Ishikawa (cell line): ENCODE measurements at regions not wholly inside any gene's neighbourhood (a gene's known extent, or its start where the extent isn't known, plus 50 kb on each side); places are given as distances from the start of the nearest gene placed in this dataset.

Experiments
- CEBPB ChIP-seq: IDR thresholded peaks from 2 replicates; pipeline ENCODE4 v1.6.1; 2012
- CREB1 ChIP-seq: IDR thresholded peaks from 2 replicates; pipeline ENCODE4 v1.6.1; 2012; ENCODE audit warnings: low read depth
- EGR1 ChIP-seq: IDR thresholded peaks from 2 replicates; pipeline ENCODE4 v1.6.1; 2012
- EP300 ChIP-seq: IDR thresholded peaks from 2 replicates; pipeline ENCODE4 v1.6.1; 2012; ENCODE audit warnings: borderline replicate concordance
- FOXM1 ChIP-seq: IDR thresholded peaks from 2 replicates; pipeline ENCODE4 v1.6.1; 2012; ENCODE audit warnings: low read depth, borderline replicate concordance
- NFIC ChIP-seq: IDR thresholded peaks from 2 replicates; pipeline ENCODE4 v1.6.1; 2012
- RAD21 ChIP-seq: IDR thresholded peaks from 2 replicates; pipeline ENCODE4 v1.6.1; 2012; ENCODE audit warnings: low read depth
- TAF1 ChIP-seq: IDR thresholded peaks from 2 replicates; pipeline ENCODE4 v1.6.1; 2012; ENCODE audit warnings: low read depth, mild to moderate bottlenecking
- TCF12 ChIP-seq: IDR thresholded peaks from 2 replicates; pipeline ENCODE4 v1.6.1; 2012; ENCODE audit warnings: low read depth
- TEAD4 ChIP-seq: IDR thresholded peaks from 2 replicates; pipeline ENCODE4 v1.6.1; 2012
- USF1 ChIP-seq: IDR thresholded peaks from 2 replicates; pipeline ENCODE4 v1.6.1; 2012
- YY1 ChIP-seq: IDR thresholded peaks from 2 replicates; pipeline ENCODE4 v1.6.1; 2012; ENCODE audit warnings: low read depth
- ZBTB7A ChIP-seq: IDR thresholded peaks from 2 replicates; pipeline ENCODE4 v1.6.1; 2012; ENCODE audit warnings: low read depth
- TF ChIP-seq, protein P1 (sequence below): IDR thresholded peaks from 2 replicates; pipeline ENCODE4 v1.6.1; 2012; ENCODE audit warnings: low read depth, mild to moderate bottlenecking
- TF ChIP-seq, protein P2 (sequence below): IDR thresholded peaks from 2 replicates; pipeline ENCODE4 v1.6.1; 2012

DNA sequence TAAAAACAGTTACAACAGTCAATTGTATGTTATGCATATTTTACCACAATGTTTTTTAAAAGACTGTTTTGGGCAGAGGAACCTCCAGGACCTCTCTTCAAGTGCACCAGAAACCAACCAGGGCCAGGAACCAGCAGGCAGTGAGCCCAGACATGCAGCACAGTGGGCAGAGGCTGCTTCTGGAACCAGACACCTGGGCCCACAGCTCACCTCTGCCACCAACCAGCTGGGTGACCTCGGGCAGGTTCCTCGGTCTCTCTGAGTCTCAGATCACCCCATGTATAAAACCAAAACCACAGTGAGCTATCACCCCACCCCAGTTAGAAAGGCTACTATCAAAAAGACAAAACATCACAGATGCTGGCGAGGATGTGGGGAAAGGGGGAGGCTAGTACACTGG is 161.0 kb downstream of the C16orf95 start:
- no peak for TF ChIP-seq TEAD4
- no peak for TF ChIP-seq NFIC
- TF ChIP-seq CREB1 = no peak
- no peak for TF ChIP-seq TAF1
- no peak for TF ChIP-seq ZBTB7A
- TF ChIP-seq, protein P1, sequence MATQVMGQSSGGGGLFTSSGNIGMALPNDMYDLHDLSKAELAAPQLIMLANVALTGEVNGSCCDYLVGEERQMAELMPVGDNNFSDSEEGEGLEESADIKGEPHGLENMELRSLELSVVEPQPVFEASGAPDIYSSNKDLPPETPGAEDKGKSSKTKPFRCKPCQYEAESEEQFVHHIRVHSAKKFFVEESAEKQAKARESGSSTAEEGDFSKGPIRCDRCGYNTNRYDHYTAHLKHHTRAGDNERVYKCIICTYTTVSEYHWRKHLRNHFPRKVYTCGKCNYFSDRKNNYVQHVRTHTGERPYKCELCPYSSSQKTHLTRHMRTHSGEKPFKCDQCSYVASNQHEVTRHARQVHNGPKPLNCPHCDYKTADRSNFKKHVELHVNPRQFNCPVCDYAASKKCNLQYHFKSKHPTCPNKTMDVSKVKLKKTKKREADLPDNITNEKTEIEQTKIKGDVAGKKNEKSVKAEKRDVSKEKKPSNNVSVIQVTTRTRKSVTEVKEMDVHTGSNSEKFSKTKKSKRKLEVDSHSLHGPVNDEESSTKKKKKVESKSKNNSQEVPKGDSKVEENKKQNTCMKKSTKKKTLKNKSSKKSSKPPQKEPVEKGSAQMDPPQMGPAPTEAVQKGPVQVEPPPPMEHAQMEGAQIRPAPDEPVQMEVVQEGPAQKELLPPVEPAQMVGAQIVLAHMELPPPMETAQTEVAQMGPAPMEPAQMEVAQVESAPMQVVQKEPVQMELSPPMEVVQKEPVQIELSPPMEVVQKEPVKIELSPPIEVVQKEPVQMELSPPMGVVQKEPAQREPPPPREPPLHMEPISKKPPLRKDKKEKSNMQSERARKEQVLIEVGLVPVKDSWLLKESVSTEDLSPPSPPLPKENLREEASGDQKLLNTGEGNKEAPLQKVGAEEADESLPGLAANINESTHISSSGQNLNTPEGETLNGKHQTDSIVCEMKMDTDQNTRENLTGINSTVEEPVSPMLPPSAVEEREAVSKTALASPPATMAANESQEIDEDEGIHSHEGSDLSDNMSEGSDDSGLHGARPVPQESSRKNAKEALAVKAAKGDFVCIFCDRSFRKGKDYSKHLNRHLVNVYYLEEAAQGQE = no peak
- no peak for TF ChIP-seq EGR1
- TF ChIP-seq TCF12 = no peak
- no peak for TF ChIP-seq CEBPB
- no peak for TF ChIP-seq RAD21

DNA sequence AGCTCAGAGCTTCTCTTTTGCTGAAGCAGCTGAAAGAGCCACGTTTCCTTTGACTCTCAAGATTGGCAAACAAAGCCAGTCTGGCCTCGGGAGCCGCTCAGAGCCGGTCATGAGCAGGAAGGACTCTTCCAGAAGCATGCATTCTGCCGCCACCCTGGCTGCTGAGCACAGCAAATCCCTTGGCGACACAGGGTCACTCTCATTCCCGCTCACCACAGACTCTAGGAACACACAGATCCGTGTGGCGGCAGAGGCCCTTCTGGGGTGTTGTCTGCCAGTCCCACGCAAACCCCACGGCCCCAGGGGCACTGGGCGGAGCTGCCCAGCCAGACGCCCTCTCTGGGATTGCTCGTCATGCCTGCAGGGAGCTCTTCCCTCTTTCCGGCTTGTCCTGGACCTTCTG is 157.0 kb downstream of the C16orf95 start:
- TF ChIP-seq EP300 = no peak
- TF ChIP-seq TCF12 = no peak
- TF ChIP-seq CREB1 = no peak
- TF ChIP-seq YY1 = no peak
- TF ChIP-seq TEAD4 = no peak
- TF ChIP-seq FOXM1 = no peak
- no peak for TF ChIP-seq EGR1
- no peak for TF ChIP-seq RAD21
- no peak for TF ChIP-seq NFIC
- TF ChIP-seq, protein P1 = no peak

DNA sequence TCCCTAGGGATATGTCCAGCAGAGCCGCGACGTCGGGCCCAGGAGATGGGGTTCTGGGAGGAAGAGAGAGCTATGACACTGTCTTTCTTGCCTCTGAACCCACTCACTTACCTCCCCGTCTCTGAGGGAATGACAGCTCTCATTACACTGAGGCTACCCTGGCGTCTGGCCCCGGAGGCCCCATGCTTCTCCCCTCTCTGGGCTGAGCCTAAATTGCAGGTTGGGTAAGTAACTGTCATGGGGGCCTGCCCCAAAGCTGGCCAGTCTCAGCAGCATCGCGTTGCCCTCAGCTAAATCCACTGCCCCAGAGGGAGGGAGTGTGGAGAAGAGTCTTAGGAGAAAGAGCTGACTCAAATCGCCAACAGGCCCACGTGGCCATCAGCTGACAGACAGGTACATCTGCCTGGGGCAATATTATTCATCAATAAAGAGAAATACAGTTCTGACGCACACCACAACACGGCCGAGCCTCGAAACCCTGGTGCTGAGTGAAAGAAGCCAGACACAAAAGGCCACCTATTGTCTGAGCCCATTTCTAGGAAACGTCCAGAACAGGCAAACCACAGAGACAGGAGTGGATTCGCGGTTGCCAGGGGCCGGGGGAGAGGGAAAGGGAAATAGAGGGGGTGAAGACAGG is 156.4 kb downstream of the C16orf95 start:
- TF ChIP-seq TAF1 (no peak), CEBPB (no peak), TEAD4 (no peak), EP300 (no peak), RAD21 (no peak), YY1 (no peak), ZBTB7A (no peak), NFIC (no peak), USF1 (no peak), CREB1 (no peak), FOXM1 (no peak), TCF12 (no peak), EGR1 (no peak)
- TF ChIP-seq, protein P2, sequence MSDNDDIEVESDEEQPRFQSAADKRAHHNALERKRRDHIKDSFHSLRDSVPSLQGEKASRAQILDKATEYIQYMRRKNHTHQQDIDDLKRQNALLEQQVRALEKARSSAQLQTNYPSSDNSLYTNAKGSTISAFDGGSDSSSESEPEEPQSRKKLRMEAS = no peak
- TF ChIP-seq, protein P1 = no peak

DNA sequence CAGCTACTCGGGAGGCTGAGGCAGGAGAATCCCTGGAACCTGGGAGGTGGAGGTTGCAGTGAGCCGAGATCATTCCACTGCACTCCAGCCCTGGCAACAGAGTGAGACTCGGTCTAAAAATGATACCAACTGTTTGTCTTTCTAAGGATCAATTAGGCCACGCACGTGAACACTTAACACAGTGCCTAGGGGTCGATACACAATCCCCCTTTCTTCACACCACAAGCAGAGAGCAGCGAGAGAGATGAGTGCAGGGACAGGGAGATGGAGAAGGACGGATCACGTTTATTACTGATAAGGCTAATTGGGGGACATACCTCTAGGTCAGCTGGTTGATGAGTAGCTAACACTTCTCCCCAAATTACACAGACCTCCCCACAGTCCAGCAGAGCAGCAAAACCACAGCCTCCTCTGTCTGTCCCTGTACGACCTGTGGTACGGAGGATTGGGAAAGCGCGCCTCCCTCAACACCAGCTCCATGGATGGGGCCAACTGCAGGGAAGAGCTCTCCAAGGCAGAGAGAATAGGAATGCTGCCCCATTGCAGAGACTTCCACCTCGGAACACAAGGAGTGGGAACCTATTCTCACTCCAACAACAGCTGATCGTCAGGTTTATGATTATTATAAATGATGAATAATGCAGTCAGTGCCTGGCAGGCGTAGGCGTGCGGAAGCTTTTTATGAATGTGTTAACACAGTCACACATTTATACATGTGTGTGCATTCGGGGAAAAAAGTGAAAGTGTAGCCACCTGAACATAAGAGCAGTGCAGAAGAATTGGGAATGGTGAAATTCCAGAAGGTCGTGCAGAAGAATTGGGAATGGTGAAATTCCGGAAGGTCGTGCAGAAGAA is 155.1 kb downstream of the C16orf95 start:
- TF ChIP-seq CREB1 (no peak), TCF12 (no peak), TAF1 (no peak), TEAD4 (no peak), NFIC (no peak), CEBPB (no peak), USF1 (no peak), YY1 (no peak), ZBTB7A (no peak), FOXM1 (no peak), EGR1 (no peak), RAD21 (no peak), EP300 (no peak)
- TF ChIP-seq, protein P2 = no peak
- TF ChIP-seq, protein P1 = no peak
